Renal cortex interstitium (tissue), 11 donors: ENCODE measurements at regions not wholly inside any gene's neighbourhood (a gene's known extent, or its start where the extent isn't known, plus 50 kb on each side); places are given as distances from the start of the nearest gene placed in this dataset.

Experiments used
- DNase-seq, 11 donors: peaks; one replicate each; pipeline ENCODE4 v3.0.0-alpha.2; 2013; ENCODE audit warnings: low read depth in 9 of 11, low spot score in 4 of 11; ENCODE audit errors: extremely low read depth in 1 of 11

GRCh38 chr11:19337779-19338178, 97.0 kb upstream of the E2F8 start:
- no peak for DNase-seq

- DNase-seq, result no peak
Observed at GRCh38 chr11:19336331-19336730, 95.6 kb upstream of the E2F8 start.

- no peak for DNase-seq
Observed at GRCh38 chr11:19332476-19332875, 91.7 kb upstream of the E2F8 start.

- no peak for DNase-seq
Observed at GRCh38 chr11:19330416-19330815, 89.7 kb upstream of the E2F8 start.

- no peak for DNase-seq
Observed at GRCh38 chr11:19329970-19330369, 89.2 kb upstream of the E2F8 start.

- DNase-seq, result no peak
Observed at GRCh38 chr11:19328586-19329311, 88.0 kb upstream of the E2F8 start.

GRCh38 chr11:19327280-19327679, 86.5 kb upstream of the E2F8 start:
- DNase-seq, result no peak

- DNase-seq, result no peak
Observed at GRCh38 chr11:19326499-19326898, 85.8 kb upstream of the E2F8 start.

- DNase-seq, result no peak
Observed at GRCh38 chr11:19323502-19323901, 82.8 kb upstream of the E2F8 start.

- no peak for DNase-seq
Observed at GRCh38 chr11:19321351-19321750, 80.6 kb upstream of the E2F8 start.

- DNase-seq, result no peak
Observed at GRCh38 chr11:19320827-19321226, 80.1 kb upstream of the E2F8 start.

GRCh38 chr11:19316434-19316833, 75.7 kb upstream of the E2F8 start:
- no peak for DNase-seq

- no peak for DNase-seq
Observed at GRCh38 chr11:19315511-19315910, 74.8 kb upstream of the E2F8 start.

GRCh38 chr11:19313140-19313539, 72.4 kb upstream of the E2F8 start:
- no peak for DNase-seq

GRCh38 chr11:19311308-19312030, 70.7 kb upstream of the E2F8 start:
- peak in 9 of 11 donors; percentile 15 to 53 (median 28) for DNase-seq

GRCh38 chr11:19307498-19307897, 66.8 kb upstream of the E2F8 start:
- DNase-seq, result no peak

- DNase-seq, result no peak
Observed at GRCh38 chr11:19306179-19306944, 65.6 kb upstream of the E2F8 start.

- DNase-seq, result no peak
Observed at GRCh38 chr11:19301361-19301760, 60.6 kb upstream of the E2F8 start.

GRCh38 chr11:19294444-19294843, 53.7 kb upstream of the E2F8 start:
- no peak for DNase-seq

GRCh38 chr11:19291064-19291463, 50.3 kb upstream of the E2F8 start:
- no peak for DNase-seq
